Muscle layer of colon (tissue), 2 donors: ENCODE measurements at regions not wholly inside any gene's neighbourhood (a gene's known extent, or its start where the extent isn't known, plus 50 kb on each side); places are given as distances from the start of the nearest gene placed in this dataset.
"Not testable (repeated sequence)": the region's sequence is repeated elsewhere in the genome, so short reads cannot be mapped to it uniquely, and the experiment has no call there.

ENCODE experiments used
- H3K27ac ChIP-seq: one replicate; pipeline ENCODE4 v1.7.0; 2013; ENCODE audit warnings: low read depth, mild to moderate bottlenecking, low read length, moderate library complexity
- H3K27me3 ChIP-seq, 2 donors: one replicate each; pipeline ENCODE4 v1.7.0; 2013; ENCODE audit warnings: low read length in 2 of 2, mild to moderate bottlenecking in 2 of 2; ENCODE audit not compliant: insufficient read depth in 2 of 2, control insufficient read depth in 1 of 2
- H3K36me3 ChIP-seq: one replicate; pipeline ENCODE4 v1.7.0; 2013; ENCODE audit warnings: mild to moderate bottlenecking, low read length; ENCODE audit not compliant: insufficient read depth
- H3K4me1 ChIP-seq: one replicate; pipeline ENCODE4 v1.7.0; 2013; ENCODE audit warnings: mild to moderate bottlenecking, low read length; ENCODE audit not compliant: insufficient read depth
- H3K4me3 ChIP-seq, 2 donors: one replicate each; pipeline ENCODE4 v1.7.0; 2013; ENCODE audit warnings: low read length in 2 of 2, low read depth in 1 of 2, mild to moderate bottlenecking in 1 of 2, moderate library complexity in 1 of 2
- H3K9ac ChIP-seq: one replicate; pipeline ENCODE4 v1.7.0; 2013; ENCODE audit warnings: low read length
- H3K9me3 ChIP-seq: one replicate; pipeline ENCODE4 v1.7.0; 2013; ENCODE audit warnings: mild to moderate bottlenecking, low read length
- donor health status: abdominal sarcoma.
- donor health status: Adenocarcinoma of cecum.

DNA sequence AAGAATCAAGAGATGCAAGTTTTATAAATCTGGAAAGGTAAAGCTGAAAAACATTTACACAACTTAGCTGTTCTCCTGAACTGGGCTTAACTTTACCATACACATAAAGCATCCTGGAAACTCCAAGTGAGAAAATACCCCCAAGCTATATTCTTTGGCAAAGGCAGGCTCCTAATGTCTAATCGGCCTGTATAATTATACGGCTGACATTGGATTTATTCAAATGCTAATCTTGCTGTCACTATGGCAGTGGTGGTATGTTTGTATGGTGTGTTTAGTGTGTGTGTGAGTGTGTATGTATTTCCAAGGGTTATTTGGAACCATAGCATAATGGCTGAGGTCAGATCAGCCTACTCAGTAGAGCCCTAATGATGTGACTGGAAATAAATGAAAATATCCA is 1031.8 kb upstream of the ZEB2 start:
- Histone ChIP-seq H3K9ac (no peak overlapping the region), H3K36me3 (no peaks in the 10 kb centered on the region), H3K4me1 (no peaks in the 10 kb centered on the region), H3K27ac (no peak overlapping the region), H3K4me3 (no peak overlapping the region), H3K9me3 (no peaks in the 10 kb centered on the region), H3K27me3 (no peaks in the 10 kb centered on the region)

DNA sequence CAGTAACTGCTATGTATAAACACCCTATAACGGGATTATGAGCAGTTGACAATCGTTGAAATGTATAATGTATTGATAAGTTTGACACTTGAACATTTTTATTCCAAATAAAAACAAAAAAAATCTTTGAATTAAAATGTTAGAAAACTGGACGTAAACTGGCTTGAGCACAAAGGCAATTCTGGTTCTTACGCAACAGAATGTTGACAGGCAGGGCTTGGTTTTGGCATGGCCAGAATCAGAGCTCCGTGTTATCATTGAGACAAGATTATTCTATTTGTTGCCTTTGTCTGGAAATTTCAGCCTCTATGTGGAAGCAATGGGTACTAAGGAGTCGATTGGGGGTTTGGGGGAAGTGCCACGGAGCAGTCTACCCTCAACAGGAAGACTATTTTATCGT is 1028.6 kb upstream of the ZEB2 start:
- Histone ChIP-seq H3K36me3 (no peaks in the 10 kb centered on the region), H3K4me1 (no peaks in the 10 kb centered on the region), H3K27ac (no peak overlapping the region), H3K27me3 (no peaks in the 10 kb centered on the region), H3K9me3 (no peaks in the 10 kb centered on the region), H3K9ac (no peak overlapping the region), H3K4me3 (no peak overlapping the region)

DNA sequence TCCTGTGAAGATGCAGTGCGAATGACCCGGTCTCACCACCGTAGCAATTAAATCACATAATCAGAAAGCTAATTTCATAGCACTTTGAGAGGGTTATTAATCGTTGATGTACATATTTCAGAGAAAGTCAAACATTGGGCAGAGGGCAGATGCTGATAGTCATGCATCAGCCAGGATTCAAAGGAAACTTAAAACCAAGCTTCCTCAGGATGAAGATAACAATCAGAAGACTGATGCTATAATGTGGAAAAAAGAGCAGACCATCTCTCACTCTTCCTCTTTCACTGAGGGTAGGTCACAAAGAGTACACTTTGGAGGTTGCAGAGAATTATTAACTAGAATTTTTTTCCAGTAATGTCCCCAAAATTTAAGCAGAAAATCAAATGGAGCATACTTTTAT is 1027.7 kb upstream of the ZEB2 start:
- H3K27ac ChIP-seq: no peak overlapping the region
- no peaks in the 10 kb centered on the region for H3K4me1 ChIP-seq
- H3K4me3 ChIP-seq: no peak overlapping the region
- H3K9ac ChIP-seq: no peak overlapping the region
- no peaks in the 10 kb centered on the region for H3K27me3 ChIP-seq
- H3K36me3 ChIP-seq: no peaks in the 10 kb centered on the region
- H3K9me3 ChIP-seq: no peaks in the 10 kb centered on the region

DNA sequence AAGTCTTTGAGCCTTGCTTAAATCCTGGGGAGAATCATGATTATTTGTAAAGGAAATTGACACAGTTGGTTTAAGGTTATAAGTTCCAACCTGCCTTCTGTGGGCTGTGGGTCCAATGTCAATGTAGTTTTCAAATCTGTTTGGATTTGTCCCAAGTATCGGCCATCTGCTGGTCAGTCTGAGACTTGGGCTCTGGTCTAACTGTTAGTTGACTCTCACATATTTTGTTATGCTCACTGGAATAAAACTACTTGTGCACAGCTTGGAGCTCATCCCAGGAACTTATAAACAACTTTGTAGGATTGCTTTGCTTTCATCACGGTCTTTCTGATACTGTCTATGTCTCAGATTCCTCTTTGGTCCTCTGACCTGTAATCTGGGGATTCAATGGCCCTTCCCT is 1026.2 kb upstream of the ZEB2 start:
- H3K9ac ChIP-seq: no peak overlapping the region
- H3K4me1 ChIP-seq: no peaks in the 10 kb centered on the region
- no peaks in the 10 kb centered on the region for H3K36me3 ChIP-seq
- no peaks in the 10 kb centered on the region for H3K27me3 ChIP-seq
- no peaks in the 10 kb centered on the region for H3K9me3 ChIP-seq
- H3K27ac ChIP-seq: no peak overlapping the region
- no peak overlapping the region for H3K4me3 ChIP-seq

DNA sequence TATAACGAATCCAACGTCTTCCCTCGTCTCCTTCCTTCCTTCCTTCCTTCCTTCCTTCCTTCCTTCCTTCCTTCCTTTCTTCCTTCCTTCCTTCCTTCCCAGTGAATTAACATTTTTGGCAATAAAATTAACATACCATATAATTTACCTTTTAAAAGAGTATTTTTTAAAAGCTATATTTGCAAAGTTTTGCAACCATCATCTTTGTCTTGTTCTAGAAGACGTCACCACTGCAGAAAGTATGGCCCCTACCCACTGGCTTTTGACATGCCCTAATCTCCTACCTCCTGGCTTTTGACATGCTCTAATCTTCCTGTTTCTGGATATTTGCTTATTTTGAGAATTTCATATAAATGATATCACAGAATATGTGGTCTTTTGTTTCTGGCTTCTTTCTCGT is 1023.9 kb upstream of the ZEB2 start:
- Histone ChIP-seq H3K27me3 (no peaks in the 10 kb centered on the region), H3K27ac (no peak overlapping the region), H3K4me1 (no peaks in the 10 kb centered on the region), H3K36me3 (no peaks in the 10 kb centered on the region), H3K4me3 (no peak overlapping the region), H3K9ac (no peak overlapping the region), H3K9me3 (no peaks in the 10 kb centered on the region)

DNA sequence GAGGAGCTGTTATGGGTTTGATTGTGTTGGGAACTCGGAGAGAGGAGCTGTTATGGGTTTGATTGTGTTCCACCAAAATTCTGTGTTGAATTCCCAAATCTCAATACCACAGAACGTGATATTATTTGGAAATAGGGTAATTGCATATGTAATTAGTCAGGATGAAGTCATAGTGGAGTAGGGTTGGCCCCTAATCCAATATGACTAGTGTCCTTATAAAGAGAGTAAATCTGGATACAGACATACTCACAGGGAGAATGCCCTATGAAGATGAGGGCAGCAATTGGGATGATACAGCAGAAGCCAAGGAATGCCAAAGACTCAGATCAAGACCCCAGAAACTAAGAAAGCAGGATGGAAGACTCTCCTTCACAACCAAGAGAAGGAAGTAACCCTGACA is 1023.2 kb upstream of the ZEB2 start:
- no peak overlapping the region for H3K4me3 ChIP-seq
- H3K27ac ChIP-seq: no peak overlapping the region
- H3K27me3 ChIP-seq: no peaks in the 10 kb centered on the region
- H3K4me1 ChIP-seq: no peaks in the 10 kb centered on the region
- H3K36me3 ChIP-seq: no peaks in the 10 kb centered on the region
- H3K9me3 ChIP-seq: no peaks in the 10 kb centered on the region
- H3K9ac ChIP-seq: no peak overlapping the region

DNA sequence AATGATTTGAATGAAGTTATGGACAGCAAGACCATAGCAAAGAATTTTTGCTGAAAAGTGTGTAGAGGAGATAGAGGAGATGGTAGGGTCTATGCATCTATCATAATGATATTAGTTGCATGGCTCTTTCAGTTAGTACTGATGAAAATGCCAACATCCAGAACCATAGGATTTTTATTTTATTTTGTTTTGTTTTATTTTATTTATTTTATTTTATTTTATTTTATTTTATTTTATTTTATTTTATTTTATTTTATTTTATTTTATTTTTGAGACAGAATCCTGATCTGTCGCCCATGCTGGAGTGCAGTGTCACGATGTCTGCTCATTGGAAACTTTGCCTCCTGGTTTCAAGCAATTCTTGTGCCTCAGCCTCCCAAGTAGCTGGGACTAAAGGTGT is 1021.1 kb upstream of the ZEB2 start:
- Histone ChIP-seq H3K36me3 (no peaks in the 10 kb centered on the region), H3K27ac (no peak overlapping the region), H3K4me1 (no peaks in the 10 kb centered on the region), H3K27me3 (no peaks in the 10 kb centered on the region), H3K9me3 (no peaks in the 10 kb centered on the region), H3K4me3 (no peak overlapping the region), H3K9ac (no peak overlapping the region)

DNA sequence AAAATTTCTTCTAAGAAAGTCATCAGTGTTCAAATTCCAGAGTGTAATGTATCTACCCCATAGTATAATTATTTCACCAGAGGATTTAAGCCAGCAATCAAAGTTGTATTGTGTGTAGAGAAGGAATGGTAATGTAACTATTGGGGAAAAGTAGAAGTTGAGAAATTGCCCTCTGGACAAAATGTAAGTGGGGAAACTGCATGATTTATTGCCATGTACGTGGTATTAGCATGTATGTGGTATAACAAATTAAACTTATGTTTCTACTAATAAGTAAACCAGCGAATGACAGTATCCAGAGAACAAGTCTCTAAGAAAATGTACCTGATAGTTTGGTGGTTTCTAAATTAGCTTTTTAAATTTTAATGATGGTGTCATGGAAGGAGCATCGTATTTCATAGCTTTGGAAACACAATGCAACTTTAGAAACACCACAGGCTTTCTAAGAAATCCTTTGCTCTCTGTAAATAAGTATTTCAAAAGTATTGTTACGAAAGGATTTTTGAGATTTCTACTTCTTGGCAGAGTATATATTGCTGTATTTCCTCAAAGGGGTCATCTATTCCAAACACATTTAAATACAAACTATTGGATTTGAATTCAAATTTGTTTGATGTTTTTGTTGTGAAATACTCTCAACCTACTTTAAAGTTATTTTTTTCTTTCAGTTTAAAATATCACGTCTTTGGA is 1018.9 kb upstream of the ZEB2 start:
- Histone ChIP-seq H3K27ac (no peak overlapping the region), H3K36me3 (no peaks in the 10 kb centered on the region), H3K9me3 (no peaks in the 10 kb centered on the region), H3K9ac (no peak overlapping the region), H3K4me3 (no peak overlapping the region), H3K27me3 (no peaks in the 10 kb centered on the region), H3K4me1 (no peaks in the 10 kb centered on the region)

DNA sequence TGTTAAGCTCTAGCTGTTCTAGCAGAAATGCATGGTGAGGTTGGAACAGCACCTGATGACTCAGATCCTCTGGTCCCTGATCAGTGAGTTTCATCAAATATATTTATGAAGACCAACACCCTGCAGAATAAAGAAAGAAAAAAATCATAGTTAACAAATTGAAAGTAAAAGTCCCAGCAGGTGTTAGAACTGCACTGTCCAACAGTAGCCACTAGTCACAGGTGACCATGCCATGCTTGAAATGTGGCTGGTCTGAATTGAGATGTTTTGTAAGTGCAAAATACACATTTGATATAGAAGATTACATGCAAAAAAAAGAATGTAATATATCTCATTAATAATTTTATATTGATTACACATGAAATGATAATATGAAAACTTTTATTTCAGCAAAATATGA is 1010.7 kb upstream of the ZEB2 start:
- Histone ChIP-seq H3K27me3 (no peaks in the 10 kb centered on the region), H3K9ac (no peak overlapping the region), H3K27ac (no peak overlapping the region), H3K36me3 (no peaks in the 10 kb centered on the region), H3K4me1 (no peaks in the 10 kb centered on the region), H3K4me3 (no peak overlapping the region), H3K9me3 (no peaks in the 10 kb centered on the region)

DNA sequence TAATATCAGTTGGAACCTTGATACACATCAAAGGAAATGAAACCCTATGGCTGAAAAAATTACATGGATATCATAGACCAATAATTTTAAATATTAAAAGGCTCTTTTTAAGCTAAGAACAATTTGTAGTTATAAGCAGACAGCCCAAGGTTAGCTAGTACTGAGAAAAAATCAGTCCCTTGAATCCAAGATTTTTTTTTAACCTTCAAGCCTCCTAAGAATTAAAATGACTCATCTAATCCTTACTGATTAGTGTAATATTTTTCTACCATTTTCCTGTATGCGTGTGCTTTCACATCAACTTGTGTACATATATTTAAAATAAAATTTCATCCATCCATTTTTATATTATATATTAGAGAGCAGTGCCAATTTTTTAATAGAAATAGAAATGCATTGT is 1004.9 kb upstream of the ZEB2 start:
- Histone ChIP-seq H3K4me3 (no peak overlapping the region), H3K4me1 (no peaks in the 10 kb centered on the region), H3K9me3 (no peaks in the 10 kb centered on the region), H3K9ac (no peak overlapping the region), H3K27me3 (no peaks in the 10 kb centered on the region), H3K36me3 (no peaks in the 10 kb centered on the region), H3K27ac (no peak overlapping the region)

DNA sequence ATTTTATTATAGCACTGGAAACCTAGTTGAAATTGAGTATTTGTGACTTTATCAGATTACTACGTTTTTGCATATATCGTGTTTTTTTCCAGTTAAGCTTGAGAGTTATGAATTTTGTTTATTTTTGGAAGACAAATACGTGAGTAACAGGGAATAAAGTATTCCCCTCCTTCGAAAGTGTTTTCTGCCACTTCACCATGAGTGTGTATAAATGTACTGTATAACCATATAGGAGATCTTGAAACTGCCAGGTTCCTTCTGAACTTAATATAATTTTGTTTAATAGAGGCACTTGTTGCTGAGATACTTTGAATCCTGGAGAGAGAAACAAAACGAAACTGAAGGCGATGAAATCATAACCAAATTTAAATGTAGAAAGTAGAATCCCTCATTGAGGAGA is 1004.4 kb upstream of the ZEB2 start:
- no peak overlapping the region for H3K4me3 ChIP-seq

DNA sequence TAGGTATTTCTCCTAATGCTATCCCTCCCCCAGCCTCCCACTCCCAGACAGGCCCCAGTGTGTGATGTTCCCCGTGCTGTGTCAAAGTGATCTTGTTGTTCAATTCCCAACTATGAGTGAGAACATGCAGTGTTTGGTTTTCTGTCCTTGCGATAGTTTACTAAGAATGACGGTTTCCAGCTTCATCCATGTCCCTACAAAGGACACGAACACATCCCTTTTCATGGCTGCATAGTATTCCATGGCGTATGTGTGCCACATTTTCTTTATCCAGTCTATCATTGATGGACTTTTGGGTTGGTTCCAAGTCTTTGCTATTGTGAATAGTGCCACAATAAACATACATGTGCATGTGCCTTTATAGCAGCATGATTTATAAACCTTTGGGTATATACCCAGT is 999.3 kb upstream of the ZEB2 start:
- not testable (repeated sequence) for H3K27me3 ChIP-seq, H3K9ac ChIP-seq, H3K9me3 ChIP-seq, H3K27ac ChIP-seq, H3K4me1 ChIP-seq, H3K36me3 ChIP-seq, H3K4me3 ChIP-seq

More for the DNA sequence above, 1004.4 kb upstream of the ZEB2 start:
- Histone ChIP-seq H3K36me3 (no peaks in the 10 kb centered on the region), H3K27me3 (no peaks in the 10 kb centered on the region), H3K4me1 (no peaks in the 10 kb centered on the region), H3K27ac (no peak overlapping the region), H3K9me3 (no peaks in the 10 kb centered on the region), H3K9ac (no peak overlapping the region)
